Hepatocyte (in vitro differentiated cells): ENCODE measurements at regions not wholly inside any gene's neighbourhood (a gene's known extent, or its start where the extent isn't known, plus 50 kb on each side); places are given as distances from the start of the nearest gene placed in this dataset.

Experiments
- DNase-seq: peaks from one replicate; pipeline ENCODE4 v3.0.0-alpha.2; 2016; ENCODE audit warnings: low spot score
- H2AFZ ChIP-seq: fragments of 200-600 bp; sonication (generic); 2 replicates; pipeline ENCODE4 v1.6.0; 2016; ENCODE audit warnings: antibody characterized with exemption, mild to moderate bottlenecking
- H3K27ac ChIP-seq: fragments of 200-600 bp; sonication (generic); 2 replicates; pipeline ENCODE4 v1.5.1; 2016; ENCODE audit warnings: mild to moderate bottlenecking
- H3K27me3 ChIP-seq: fragments of 200-600 bp; sonication (generic); 2 replicates; pipeline ENCODE4 v1.6.1; 2016
- H3K36me3 ChIP-seq: fragments of 200-600 bp; sonication (generic); replicated peaks from 2 replicates; pipeline ENCODE4 v1.5.1; 2016; ENCODE audit warnings: low read depth; ENCODE audit not compliant: insufficient read depth
- H3K4me1 ChIP-seq: fragments of 200-600 bp; sonication (generic); 2 replicates; pipeline ENCODE4 v1.5.1; 2016; ENCODE audit warnings: mild to moderate bottlenecking, moderate library complexity; ENCODE audit not compliant: insufficient read depth
- H3K4me2 ChIP-seq: fragments of 200-600 bp; sonication (generic); 2 replicates; pipeline ENCODE4 v1.6.0; 2016
- H3K4me3 ChIP-seq: fragments of 200-600 bp; sonication (generic); 2 replicates; pipeline ENCODE4 v1.5.1; 2016; ENCODE audit warnings: mild to moderate bottlenecking
- H3K79me2 ChIP-seq: fragments of 200-600 bp; sonication (generic); 2 replicates; pipeline ENCODE4 v1.6.0; 2017; ENCODE audit warnings: mild to moderate bottlenecking
- H3K9me2 ChIP-seq: fragments of 200-600 bp; sonication (generic); replicated peaks from 2 replicates; pipeline ENCODE4 v1.6.0; 2017; ENCODE audit warnings: mild to moderate bottlenecking; ENCODE audit not compliant: insufficient read depth
- H3K9me3 ChIP-seq: fragments of 200-600 bp; sonication (generic); 2 replicates; pipeline ENCODE4 v1.5.1; 2016; ENCODE audit warnings: low read depth, mild to moderate bottlenecking
- H4K20me1 ChIP-seq: fragments of 200-600 bp; sonication (generic); 2 replicates; pipeline ENCODE4 v1.6.0; 2016; ENCODE audit warnings: mild to moderate bottlenecking; ENCODE audit not compliant: insufficient read depth, poor library complexity, severe bottlenecking
- EZH2 ChIP-seq: fragments of 200-600 bp; sonication (generic); IDR thresholded peaks from 2 replicates; pipeline ENCODE4 v1.6.1; 2016; ENCODE audit warnings: antibody characterized with exemption, mild to moderate bottlenecking, borderline replicate concordance
- EZH2phosphoT487 ChIP-seq: fragments of 200-600 bp; sonication (generic); IDR thresholded peaks from one replicate; pipeline ENCODE4 v1.6.1; 2018; ENCODE audit warnings: antibody characterized with exemption, mild to moderate bottlenecking, low read depth, moderate library complexity; ENCODE audit not compliant: unreplicated experiment, severe bottlenecking
- WGBS: methylation state at CpG from one replicate; pipeline ENCODE4 v1.1.6; 2016; ENCODE audit warnings: low lambda C conversion rate; ENCODE audit errors: missing lambda C conversion rate; 5-methylcytosine and 5-hydroxymethylcytosine counted together
- TF ChIP-seq, protein P1 (sequence below): fragments of 200-600 bp; sonication (generic); IDR thresholded peaks from 2 replicates; pipeline ENCODE4 v1.5.1; 2016; ENCODE audit warnings: antibody characterized with exemption, mild to moderate bottlenecking; ENCODE audit not compliant: poor library complexity

DNA sequence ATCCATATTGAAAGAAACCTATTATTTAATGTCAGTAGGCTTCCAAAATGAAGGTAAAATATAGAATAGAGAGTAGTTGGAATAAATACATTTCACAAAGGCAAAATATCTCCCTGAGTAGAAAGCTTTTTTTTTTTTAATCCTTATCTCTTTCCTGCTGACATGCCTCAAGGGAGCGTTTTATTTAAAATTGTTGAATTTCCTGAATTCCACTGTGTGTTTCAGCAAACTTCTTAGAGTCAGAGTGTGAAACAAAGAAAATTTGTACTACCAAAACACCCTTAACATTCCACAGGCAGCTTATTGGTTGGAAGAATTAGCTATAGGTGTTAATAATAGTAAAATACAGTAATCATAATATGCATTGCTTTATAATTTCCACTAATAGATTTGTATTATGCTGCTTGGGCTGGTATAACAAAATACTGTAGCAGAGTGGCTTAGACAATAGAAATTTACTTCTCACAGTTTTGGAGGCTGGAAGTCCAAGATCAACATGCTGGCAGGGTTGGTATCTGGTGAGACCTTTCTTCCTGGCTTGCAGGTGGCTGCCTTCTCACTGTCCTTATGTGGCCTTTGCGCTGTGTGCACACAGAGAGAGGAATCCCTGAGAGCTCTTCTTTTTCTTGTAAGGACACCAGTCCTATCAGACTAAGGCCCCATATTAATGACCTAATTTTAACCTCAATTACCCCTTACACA is 468.4 kb upstream of the C1orf87 start:
- no peak overlapping the region for H3K27ac ChIP-seq
- H3K4me2 ChIP-seq: no peak overlapping the region
- H3K4me1 ChIP-seq: no peaks in the 10 kb centered on the region
- no peaks in the 10 kb centered on the region for H3K27me3 ChIP-seq
- 49% methylated on average over 2 of the region's 2 CpGs for WGBS
- H3K36me3 ChIP-seq: no peaks in the 10 kb centered on the region
- DNase-seq: no peak
- H3K9me2 ChIP-seq: no peaks in the 10 kb centered on the region
- H3K79me2 ChIP-seq: no peaks in the 10 kb centered on the region
- TF ChIP-seq EZH2phosphoT487: no peak
- TF ChIP-seq, protein P1, sequence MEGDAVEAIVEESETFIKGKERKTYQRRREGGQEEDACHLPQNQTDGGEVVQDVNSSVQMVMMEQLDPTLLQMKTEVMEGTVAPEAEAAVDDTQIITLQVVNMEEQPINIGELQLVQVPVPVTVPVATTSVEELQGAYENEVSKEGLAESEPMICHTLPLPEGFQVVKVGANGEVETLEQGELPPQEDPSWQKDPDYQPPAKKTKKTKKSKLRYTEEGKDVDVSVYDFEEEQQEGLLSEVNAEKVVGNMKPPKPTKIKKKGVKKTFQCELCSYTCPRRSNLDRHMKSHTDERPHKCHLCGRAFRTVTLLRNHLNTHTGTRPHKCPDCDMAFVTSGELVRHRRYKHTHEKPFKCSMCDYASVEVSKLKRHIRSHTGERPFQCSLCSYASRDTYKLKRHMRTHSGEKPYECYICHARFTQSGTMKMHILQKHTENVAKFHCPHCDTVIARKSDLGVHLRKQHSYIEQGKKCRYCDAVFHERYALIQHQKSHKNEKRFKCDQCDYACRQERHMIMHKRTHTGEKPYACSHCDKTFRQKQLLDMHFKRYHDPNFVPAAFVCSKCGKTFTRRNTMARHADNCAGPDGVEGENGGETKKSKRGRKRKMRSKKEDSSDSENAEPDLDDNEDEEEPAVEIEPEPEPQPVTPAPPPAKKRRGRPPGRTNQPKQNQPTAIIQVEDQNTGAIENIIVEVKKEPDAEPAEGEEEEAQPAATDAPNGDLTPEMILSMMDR: no peak
- TF ChIP-seq EZH2: no peak
- no peaks in the 10 kb centered on the region for H3K9me3 ChIP-seq
- no peaks in the 10 kb centered on the region for H4K20me1 ChIP-seq
- no peak overlapping the region for H3K4me3 ChIP-seq
- no peak overlapping the region for H2AFZ ChIP-seq

DNA sequence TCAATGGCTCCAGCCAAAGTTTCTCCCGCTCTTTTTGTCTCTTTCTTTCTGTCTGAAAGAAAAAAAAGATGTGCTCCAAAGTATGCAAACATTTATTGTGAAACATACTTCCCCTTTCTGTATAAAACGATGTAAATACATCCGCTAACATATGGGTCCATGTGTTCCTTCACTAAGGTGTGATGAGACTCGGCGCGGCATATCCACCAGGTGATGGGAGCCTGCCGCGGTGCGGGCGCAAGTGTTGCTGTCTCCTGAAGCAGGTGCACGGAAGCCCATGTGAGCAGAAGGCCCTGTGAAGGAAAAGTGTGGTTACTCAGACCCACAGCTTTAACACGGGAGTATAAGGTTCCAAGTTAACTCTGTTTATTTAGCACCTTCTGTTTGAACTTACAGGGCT is 466.6 kb upstream of the C1orf87 start:
- TF ChIP-seq EZH2phosphoT487 (no peak), EZH2 (no peak)
- TF ChIP-seq, protein P1: no peak
- Histone ChIP-seq H3K4me3 (no peak overlapping the region), H3K4me2 (no peak overlapping the region), H3K9me2 (no peaks in the 10 kb centered on the region), H3K36me3 (no peaks in the 10 kb centered on the region), H3K9me3 (no peaks in the 10 kb centered on the region), H3K27ac (no peak overlapping the region), H4K20me1 (no peaks in the 10 kb centered on the region), H3K79me2 (no peaks in the 10 kb centered on the region), H3K4me1 (no peaks in the 10 kb centered on the region), H3K27me3 (no peaks in the 10 kb centered on the region), H2AFZ (no peak overlapping the region)
- 83% methylated on average over 12 of the region's 12 CpGs for WGBS
- no peak for DNase-seq

DNA sequence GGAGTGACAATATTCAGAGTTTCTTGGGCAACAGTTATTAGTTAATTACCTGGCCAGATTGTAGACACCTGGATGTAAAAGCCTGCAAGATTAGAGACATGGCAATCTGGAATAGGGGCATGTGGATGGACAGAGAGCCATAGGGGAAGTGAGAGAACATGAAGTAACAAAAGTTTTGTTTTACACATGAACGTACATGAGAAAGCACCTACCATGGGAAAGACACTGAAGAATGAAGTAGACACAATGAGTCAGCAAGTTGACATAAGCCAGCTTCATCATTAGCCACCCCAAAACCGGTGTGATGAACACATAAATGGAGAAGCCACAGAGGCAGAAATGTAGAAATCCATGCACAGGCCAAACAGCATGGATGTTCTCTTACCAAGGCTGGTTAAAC is 462.1 kb upstream of the C1orf87 start:
- H3K9me3 ChIP-seq: no peaks in the 10 kb centered on the region
- WGBS: 80% methylated on average over 2 of the region's 2 CpGs

More for the DNA sequence above, 462.1 kb upstream of the C1orf87 start:
- no peaks in the 10 kb centered on the region for H3K79me2 ChIP-seq
- no peak overlapping the region for H3K4me3 ChIP-seq
- no peak for DNase-seq
- no peak overlapping the region for H3K4me2 ChIP-seq
- no peak for TF ChIP-seq EZH2phosphoT487
- no peak for TF ChIP-seq EZH2
- TF ChIP-seq, protein P1: no peak
- H3K4me1 ChIP-seq: no peaks in the 10 kb centered on the region
- no peaks in the 10 kb centered on the region for H3K9me2 ChIP-seq
- no peaks in the 10 kb centered on the region for H3K36me3 ChIP-seq
- H3K27me3 ChIP-seq: no peaks in the 10 kb centered on the region
- no peak overlapping the region for H2AFZ ChIP-seq
- H3K27ac ChIP-seq: no peak overlapping the region
- H4K20me1 ChIP-seq: no peaks in the 10 kb centered on the region
